K562 (cell line): ENCODE measurements at regions not wholly inside any gene's neighbourhood (a gene's known extent, or its start where the extent isn't known, plus 50 kb on each side); places are given as distances from the start of the nearest gene placed in this dataset.
"Not testable (repeated sequence)": the region's sequence is repeated elsewhere in the genome, so short reads cannot be mapped to it uniquely, and the experiment has no call there.

Source experiments
- ATAC-seq: fragments of 200-7000 bp; cut with Tn5 transposase; 3 replicates; pipeline ENCODE4 v1.9.1; 2020; ENCODE audit warnings: moderate library complexity
- BruUV-seq: library from RNA; stranded (reverse); fragments of 400-500 nt; replicated peaks from 2 replicates; lab custom pipeline; 2021; lab: Mats Ljungman, UMichigan
- CTCF ChIA-PET: fragments of 300-600 bp; formaldehyde crosslinking; extraction: SDS; loops from one replicate; lab custom pipeline; 2021; ENCODE audit warnings: low intra/inter-chr PET ratio; lab: Yijun Ruan, JAX
- POLR2A ChIA-PET: fragments of 300-600, 350-650 bp; sonication (Branson Sonifier 250); formaldehyde crosslinking; extraction: SDS; loops from one replicate; lab custom pipeline; 2021; ENCODE audit warnings: antibody characterized with exemption, inconsistent platforms; lab: Yijun Ruan, JAX
- DNase-seq, 4 experiments: peaks; one replicate each; pipeline versions ENCODE4 v3.0.0 to v3.0.0-alpha.2; 2011 to 2018; ENCODE audit warnings: low spot score in 3 of 4, mixed read lengths in 3 of 4; ENCODE audit errors: extremely low read depth in 1 of 4
- FAIRE-seq: peaks from 2 replicates; lab custom pipeline; 2011; peaks lifted over from hg19 to GRCh38; lab: Jason Lieb, UNC
- H2AFZ ChIP-seq: 2 replicates; pipeline ENCODE4 v1.6.0; 2011; ENCODE audit warnings: low read depth, low read length, control low read depth, inconsistent platforms
- H3K27ac ChIP-seq: fragments of 200-600 bp; 3 replicates; pipeline ENCODE4 v1.8.0; 2011; ENCODE audit warnings: low read depth, mild to moderate bottlenecking, control low read depth, inconsistent platforms, low read length, moderate library complexity, mixed read lengths; ENCODE audit errors: extremely low read depth
- H3K27me3 ChIP-seq, 2 experiments: fragments of 300-600 bp in 1 of 2; 2 replicates in 1 of 2; 3 replicates in 1 of 2; pipeline versions ENCODE4 v1.6.0 to v1.8.0; 2011; ENCODE audit warnings: inconsistent platforms in 2 of 2, low read length in 2 of 2, mild to moderate bottlenecking in 1 of 2, mixed read lengths in 1 of 2, moderate library complexity in 1 of 2; ENCODE audit not compliant: control insufficient read depth in 2 of 2, insufficient read depth in 2 of 2
- H3K36me3 ChIP-seq: fragments of 300-600 bp; 3 replicates; pipeline ENCODE4 v1.8.0; 2011; ENCODE audit warnings: mild to moderate bottlenecking, low read length, inconsistent platforms; ENCODE audit not compliant: control insufficient read depth, insufficient read depth
- H3K4me1 ChIP-seq, 2 experiments: fragments of 200-600 bp in 1 of 2; replicated peaks in 1 of 2; 2 replicates in 1 of 2; 3 replicates in 1 of 2; pipeline versions ENCODE4 v1.5.1 to v1.8.0; 2011; ENCODE audit warnings: inconsistent platforms in 2 of 2, low read length in 2 of 2, mild to moderate bottlenecking in 1 of 2, mixed read lengths in 1 of 2, moderate library complexity in 1 of 2; ENCODE audit not compliant: control insufficient read depth in 2 of 2, insufficient read depth in 2 of 2
- H3K4me2 ChIP-seq: 2 replicates; pipeline ENCODE4 v1.6.1; 2011; ENCODE audit warnings: low read length, control low read depth, inconsistent platforms, mixed read lengths; ENCODE audit not compliant: insufficient read depth
- H3K4me3 ChIP-seq: fragments of 200-600 bp; sonication (generic), shearing (Covaris generic); 2 replicates; pipeline ENCODE4 v1.5.1; 2016; ENCODE audit warnings: control low read depth, inconsistent platforms
- H3K79me2 ChIP-seq: fragments of 200-600 bp; 3 replicates; pipeline ENCODE4 v1.8.0; 2011; ENCODE audit warnings: low read length, inconsistent platforms; ENCODE audit not compliant: control insufficient read depth, insufficient read depth
- H3K9ac ChIP-seq, 2 experiments: 2 replicates each; pipeline versions ENCODE4 v1.6.0 to v1.6.1; 2011; ENCODE audit warnings: low read depth in 2 of 2, low read length in 2 of 2, control low read depth in 1 of 2, inconsistent platforms in 1 of 2, mild to moderate bottlenecking in 1 of 2, mixed read lengths in 1 of 2; ENCODE audit not compliant: insufficient read depth in 1 of 2
- H3K9me1 ChIP-seq: one replicate; pipeline ENCODE4 v1.6.0; 2011; ENCODE audit warnings: inconsistent platforms, mild to moderate bottlenecking, low read length, moderate library complexity; ENCODE audit not compliant: control insufficient read depth, insufficient read depth
- H3K9me3 ChIP-seq: replicated peaks from 2 replicates; pipeline ENCODE4 v1.5.1; 2011; ENCODE audit warnings: low read depth, low read length, inconsistent platforms; ENCODE audit not compliant: control insufficient read depth, insufficient read depth
- H4K20me1 ChIP-seq: replicated peaks from 2 replicates; pipeline ENCODE4 v1.6.1; 2011; ENCODE audit warnings: low read length, inconsistent platforms, mixed read lengths; ENCODE audit not compliant: control insufficient read depth, insufficient read depth
- CTCF ChIP-seq, 3 experiments: IDR thresholded peaks in 2 of 3; conservative IDR thresholded peaks in 1 of 3; 2 replicates each; pipeline ENCODE4 v1.5.1; 2011 to 2012; ENCODE audit warnings: low read length in 3 of 3, mild to moderate bottlenecking in 3 of 3, control low read depth in 2 of 3, improper control_type of control experiment in 1 of 3, inconsistent platforms in 1 of 3, low read depth in 1 of 3, mixed read lengths in 1 of 3, moderate library complexity in 1 of 3; ENCODE audit not compliant: insufficient read depth in 2 of 3
- RAD21 ChIP-seq, 2 experiments: fragments of 250-450 bp in 1 of 2; fragments of 450-650 bp in 1 of 2; sonication (Bioruptor Pico) in 1 of 2; formaldehyde crosslinking in 1 of 2; IDR thresholded peaks in 1 of 2; conservative IDR thresholded peaks in 1 of 2; 2 replicates each; pipeline versions ENCODE4 v1.4.0 to v1.8.0; 2020 to 2022; ENCODE audit warnings: mild to moderate bottlenecking in 2 of 2, moderate library complexity in 1 of 2
- WGBS: fragments of 100-300 bp; shearing (Covaris generic); methylation state at CpG from one replicate; pipeline ENCODE4 v1.1.6; 2016; ENCODE audit warnings: low coverage, mixed read lengths; ENCODE audit not compliant: insufficient coverage; ENCODE audit errors: missing lambda C conversion rate; 5-methylcytosine and 5-hydroxymethylcytosine counted together
- in situ Hi-C: fragments of 300-500 bp; cut with MboI; formaldehyde crosslinking; loops from 4 replicates; pipeline ENCODE4 v1.15.0; 2018; ENCODE audit warnings: inconsistent platforms, mixed read lengths
- intact Hi-C: fragments of 100-400 bp; cut with micrococcal nuclease; formaldehyde crosslinking; loops from 2 replicates; pipeline ENCODE4 v1.14.2; 2022
- TF ChIP-seq, protein P1 (sequence below), 2 experiments: fragments of 450-650 bp; formaldehyde crosslinking in 1 of 2; IDR thresholded peaks; 2 replicates each; pipeline versions ENCODE4 v1.4.0 to v1.6.1; 2014 to 2020; ENCODE audit warnings: mild to moderate bottlenecking in 2 of 2, borderline replicate concordance in 1 of 2, low read depth in 1 of 2

- H3K27ac ChIP-seq, FAIRE-seq, H4K20me1 ChIP-seq, H3K9me3 ChIP-seq, CTCF ChIA-PET, H3K27me3 ChIP-seq, H2AFZ ChIP-seq, H3K4me2 ChIP-seq, H3K9me1 ChIP-seq, POLR2A ChIA-PET, H3K4me3 ChIP-seq, H3K4me1 ChIP-seq, ATAC-seq, H3K36me3 ChIP-seq, H3K9ac ChIP-seq, BruUV-seq, H3K79me2 ChIP-seq, intact Hi-C loops: not testable (repeated sequence)
- WGBS, result 8% methylated on average over 8 of the region's 8 CpGs
- in situ Hi-C loops, result loop anchor here (10.0 to 25.0 kb wide), 2 partner anchors 136 to 343 kb away; partner anchors contain the start of gene PGAP2
- peak in 2 of 4 experiments; percentile 8 to 28 for DNase-seq
- peak; percentile 16 to 40; a peak in 3 of 4 replicates for TF ChIP-seq RAD21 (CRISPR knock-in tag; conservative IDR thresholded peaks at IDR 0.05 in 1 of 2, IDR thresholded peaks at IDR 0.05 in 1 of 2)
- TF ChIP-seq, protein P1, sequence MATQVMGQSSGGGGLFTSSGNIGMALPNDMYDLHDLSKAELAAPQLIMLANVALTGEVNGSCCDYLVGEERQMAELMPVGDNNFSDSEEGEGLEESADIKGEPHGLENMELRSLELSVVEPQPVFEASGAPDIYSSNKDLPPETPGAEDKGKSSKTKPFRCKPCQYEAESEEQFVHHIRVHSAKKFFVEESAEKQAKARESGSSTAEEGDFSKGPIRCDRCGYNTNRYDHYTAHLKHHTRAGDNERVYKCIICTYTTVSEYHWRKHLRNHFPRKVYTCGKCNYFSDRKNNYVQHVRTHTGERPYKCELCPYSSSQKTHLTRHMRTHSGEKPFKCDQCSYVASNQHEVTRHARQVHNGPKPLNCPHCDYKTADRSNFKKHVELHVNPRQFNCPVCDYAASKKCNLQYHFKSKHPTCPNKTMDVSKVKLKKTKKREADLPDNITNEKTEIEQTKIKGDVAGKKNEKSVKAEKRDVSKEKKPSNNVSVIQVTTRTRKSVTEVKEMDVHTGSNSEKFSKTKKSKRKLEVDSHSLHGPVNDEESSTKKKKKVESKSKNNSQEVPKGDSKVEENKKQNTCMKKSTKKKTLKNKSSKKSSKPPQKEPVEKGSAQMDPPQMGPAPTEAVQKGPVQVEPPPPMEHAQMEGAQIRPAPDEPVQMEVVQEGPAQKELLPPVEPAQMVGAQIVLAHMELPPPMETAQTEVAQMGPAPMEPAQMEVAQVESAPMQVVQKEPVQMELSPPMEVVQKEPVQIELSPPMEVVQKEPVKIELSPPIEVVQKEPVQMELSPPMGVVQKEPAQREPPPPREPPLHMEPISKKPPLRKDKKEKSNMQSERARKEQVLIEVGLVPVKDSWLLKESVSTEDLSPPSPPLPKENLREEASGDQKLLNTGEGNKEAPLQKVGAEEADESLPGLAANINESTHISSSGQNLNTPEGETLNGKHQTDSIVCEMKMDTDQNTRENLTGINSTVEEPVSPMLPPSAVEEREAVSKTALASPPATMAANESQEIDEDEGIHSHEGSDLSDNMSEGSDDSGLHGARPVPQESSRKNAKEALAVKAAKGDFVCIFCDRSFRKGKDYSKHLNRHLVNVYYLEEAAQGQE (IDR thresholded peaks at IDR 0.05; ENCODE audit: borderline replicate concordance), result peak; percentile 52; the same call in 1 of the 2 replicates
- TF ChIP-seq, protein P1 (CRISPR knock-in tag; IDR thresholded peaks at IDR 0.05; ENCODE audit: low read depth), result not testable (repeated sequence)
- peak; percentile 17 to 42 (median 18); a peak in 3 of 6 replicates for TF ChIP-seq CTCF (IDR thresholded peaks at IDR 0.05 in 2 of 3, conservative IDR thresholded peaks at IDR 0.05 in 1 of 3; ENCODE audit: insufficient read depth in 2 of 3, low read depth in 1 of 3, low read length in 3 of 3)
Observed at GRCh38 chr11:3468963-3469362, 90.0 kb upstream of the ZNF195 start.

GRCh38 chr11:3467599-3467998 is 88.7 kb upstream of the ZNF195 start:
- H4K20me1 ChIP-seq, H3K9ac ChIP-seq, H3K4me2 ChIP-seq, H3K79me2 ChIP-seq, H3K9me1 ChIP-seq, H3K4me1 ChIP-seq, FAIRE-seq, DNase-seq, H3K36me3 ChIP-seq, H3K9me3 ChIP-seq, ATAC-seq, H2AFZ ChIP-seq, H3K4me3 ChIP-seq, H3K27ac ChIP-seq, BruUV-seq, H3K27me3 ChIP-seq, intact Hi-C loops: not testable (repeated sequence)
- POLR2A ChIA-PET, result interaction anchor here (0.6 kb wide), 1 partner anchor 137 kb away, joined by 3 read pairs; no protein-coding TSS in a partner anchor
- in situ Hi-C loops, result loop anchor here (10.0 to 25.0 kb wide), 2 partner anchors 137 to 345 kb away; partner anchors contain the start of gene PGAP2
- 35% methylated on average over 5 of the region's 5 CpGs for WGBS
- CTCF ChIA-PET, result interaction anchor here (0.6 kb wide), 1 partner anchor 341 kb away, joined by 3 read pairs; the partner anchor contains the start of gene PGAP2
